ENCODE measurements at regions not wholly inside any gene's neighbourhood (a gene's known extent, or its start where the extent isn't known, plus 50 kb on each side); places are given as distances from the start of the nearest gene placed in this dataset.
"Not testable (repeated sequence)": the region's sequence is repeated elsewhere in the genome, so short reads cannot be mapped to it uniquely, and the experiment has no call there.

DNA sequence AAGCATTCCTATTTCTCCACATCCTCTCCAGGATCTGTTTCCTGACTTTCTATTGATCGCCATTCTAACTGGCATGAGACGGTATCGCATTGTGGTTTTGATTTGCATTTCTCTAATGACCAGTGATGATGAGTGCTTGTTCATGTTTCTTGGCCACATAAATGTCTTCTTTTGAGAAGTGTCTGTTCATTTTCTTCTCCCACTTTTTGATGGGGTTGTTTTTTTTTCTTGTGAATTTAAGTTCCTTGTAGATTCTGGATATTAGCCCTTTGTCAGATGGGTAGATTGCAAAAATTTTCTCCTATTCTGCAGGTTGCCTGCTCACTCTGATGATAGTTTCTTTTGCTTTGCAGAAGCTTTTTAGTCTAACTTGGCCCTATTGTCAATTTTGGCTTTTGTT is 191.8 kb downstream of the EDEM1 start:
- TF ChIP-seq, protein P1, sequence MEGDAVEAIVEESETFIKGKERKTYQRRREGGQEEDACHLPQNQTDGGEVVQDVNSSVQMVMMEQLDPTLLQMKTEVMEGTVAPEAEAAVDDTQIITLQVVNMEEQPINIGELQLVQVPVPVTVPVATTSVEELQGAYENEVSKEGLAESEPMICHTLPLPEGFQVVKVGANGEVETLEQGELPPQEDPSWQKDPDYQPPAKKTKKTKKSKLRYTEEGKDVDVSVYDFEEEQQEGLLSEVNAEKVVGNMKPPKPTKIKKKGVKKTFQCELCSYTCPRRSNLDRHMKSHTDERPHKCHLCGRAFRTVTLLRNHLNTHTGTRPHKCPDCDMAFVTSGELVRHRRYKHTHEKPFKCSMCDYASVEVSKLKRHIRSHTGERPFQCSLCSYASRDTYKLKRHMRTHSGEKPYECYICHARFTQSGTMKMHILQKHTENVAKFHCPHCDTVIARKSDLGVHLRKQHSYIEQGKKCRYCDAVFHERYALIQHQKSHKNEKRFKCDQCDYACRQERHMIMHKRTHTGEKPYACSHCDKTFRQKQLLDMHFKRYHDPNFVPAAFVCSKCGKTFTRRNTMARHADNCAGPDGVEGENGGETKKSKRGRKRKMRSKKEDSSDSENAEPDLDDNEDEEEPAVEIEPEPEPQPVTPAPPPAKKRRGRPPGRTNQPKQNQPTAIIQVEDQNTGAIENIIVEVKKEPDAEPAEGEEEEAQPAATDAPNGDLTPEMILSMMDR (IDR thresholded peaks at IDR 0.05; ENCODE audit: extremely low read depth in 1 of 2, insufficient read depth in 1 of 2, low read depth in 1 of 2, low read length in 2 of 2), result not testable (repeated sequence)
- TF ChIP-seq POLR2AphosphoS5 (IDR thresholded peaks at IDR 0.05; ENCODE audit: insufficient read depth, low read depth, low read length); MAX (IDR thresholded peaks at IDR 0.05; ENCODE audit: insufficient read depth, insufficient read length); MYC (IDR thresholded peaks at IDR 0.05; ENCODE audit: low read depth, low read length); POLR2A (IDR thresholded peaks at IDR 0.05; ENCODE audit: low read depth, low read length); EZH2 (IDR thresholded peaks at IDR 0.05; ENCODE audit: borderline replicate concordance, low read depth, low read length, severe bottlenecking): not testable (repeated sequence)

Measured in endothelial cell of umbilical vein (primary cell).